ENCODE measurements at regions not wholly inside any gene's neighbourhood (a gene's known extent, or its start where the extent isn't known, plus 50 kb on each side); places are given as distances from the start of the nearest gene placed in this dataset.

DNA sequence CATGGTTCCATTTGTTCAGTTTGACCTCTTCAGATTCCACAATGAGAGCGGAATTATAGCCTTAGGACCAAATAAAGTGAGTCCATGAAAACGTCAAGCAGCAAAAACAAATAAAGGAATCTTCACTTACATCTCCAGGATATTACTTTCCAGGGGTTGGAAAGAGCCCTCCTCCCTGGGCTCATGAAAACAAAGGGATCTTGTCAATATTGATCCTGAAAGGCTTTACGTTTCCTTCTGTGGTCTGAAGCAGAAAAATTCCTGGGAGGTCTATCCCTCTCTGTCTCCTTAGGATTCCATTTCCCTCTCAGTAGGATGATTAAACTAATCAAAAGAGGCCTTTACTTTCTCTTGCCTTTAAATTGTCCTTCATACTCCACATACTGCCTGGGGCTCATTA, 293.5 kb downstream of the GPAM start:
- no peaks in the 10 kb centered on the region for H3K9me3 ChIP-seq (ENCODE audit: control insufficient read depth in 1 of 2, low read length in 2 of 2)
- H3K27me3 ChIP-seq (ENCODE audit: control insufficient read depth in 1 of 2, insufficient read depth in 2 of 2, low read length in 2 of 2), result no peaks in the 10 kb centered on the region
- H3K36me3 ChIP-seq (ENCODE audit: control insufficient read depth in 1 of 2, insufficient read depth in 2 of 2, low read length in 2 of 2), result no peaks in the 10 kb centered on the region
- no peak overlapping the region for H3K4me3 ChIP-seq (ENCODE audit: low read depth in 1 of 2, low read length in 2 of 2)
- no peak overlapping the region for H3K27ac ChIP-seq (ENCODE audit: low read depth, low read length)
- no peak overlapping the region for H3K9ac ChIP-seq (ENCODE audit: low read depth in 1 of 2, low read length in 2 of 2)
- H3K4me1 ChIP-seq (ENCODE audit: control insufficient read depth in 1 of 2, insufficient read depth in 2 of 2, low read length in 2 of 2), result no peaks in the 10 kb centered on the region

GRCh38 chr10:111916011-111916410, 267.6 kb downstream of the GPAM start:
- Histone ChIP-seq H3K27me3 (ENCODE audit: control insufficient read depth in 1 of 2, insufficient read depth in 2 of 2, low read length in 2 of 2) (no peaks in the 10 kb centered on the region), H3K36me3 (ENCODE audit: control insufficient read depth in 1 of 2, insufficient read depth in 2 of 2, low read length in 2 of 2) (no peaks in the 10 kb centered on the region), H3K9me3 (ENCODE audit: control insufficient read depth in 1 of 2, low read length in 2 of 2) (no peaks in the 10 kb centered on the region), H3K4me3 (ENCODE audit: low read depth in 1 of 2, low read length in 2 of 2) (no peak overlapping the region), H3K9ac (ENCODE audit: low read depth in 1 of 2, low read length in 2 of 2) (no peak overlapping the region), H3K27ac (ENCODE audit: low read depth, low read length) (no peak overlapping the region), H3K4me1 (ENCODE audit: control insufficient read depth in 1 of 2, insufficient read depth in 2 of 2, low read length in 2 of 2) (no peaks in the 10 kb centered on the region)

DNA sequence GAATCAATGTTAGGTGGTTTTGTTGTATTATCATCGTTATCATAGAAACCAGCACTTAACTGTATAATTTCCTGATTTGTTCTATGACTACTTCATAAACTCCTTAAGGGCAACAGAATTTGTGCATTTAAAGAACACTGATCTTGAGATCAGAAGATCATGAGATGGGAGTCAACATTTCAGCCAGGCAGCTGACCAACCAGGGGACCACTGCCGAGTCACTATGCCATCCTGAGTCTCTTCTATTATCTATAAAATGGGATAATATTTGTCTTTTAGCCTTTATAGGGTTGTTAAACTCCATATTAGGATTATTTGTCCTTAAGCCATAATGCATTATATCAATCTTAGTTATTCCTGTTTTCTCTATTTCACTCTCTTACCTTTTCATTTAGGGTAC, 261.7 kb downstream of the GPAM start:
- no peaks in the 10 kb centered on the region for H3K36me3 ChIP-seq (ENCODE audit: control insufficient read depth in 1 of 2, insufficient read depth in 2 of 2, low read length in 2 of 2)

DNA sequence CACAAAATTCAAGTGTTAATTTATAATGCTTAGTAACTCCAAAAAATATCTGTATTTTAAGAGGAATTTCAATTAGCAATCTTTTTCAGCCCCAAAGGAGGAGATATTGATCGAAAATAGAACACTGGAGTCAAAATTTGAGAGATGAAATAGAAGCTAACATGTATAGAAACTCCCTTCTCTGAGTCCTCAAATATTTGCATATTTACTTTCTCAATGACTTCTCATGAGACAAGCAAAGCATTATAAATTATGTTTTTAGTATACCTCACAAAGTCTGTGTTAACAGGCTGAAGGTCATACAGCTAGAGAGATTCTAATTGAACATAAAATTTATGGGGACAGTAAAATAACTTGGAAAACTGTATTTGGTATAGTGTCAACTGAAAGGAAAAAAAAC, 260.5 kb downstream of the GPAM start:
- H3K4me1 ChIP-seq (ENCODE audit: control insufficient read depth in 1 of 2, insufficient read depth in 2 of 2, low read length in 2 of 2), result no peaks in the 10 kb centered on the region

More for the DNA sequence above, 261.7 kb downstream of the GPAM start:
- Histone ChIP-seq H3K27me3 (ENCODE audit: control insufficient read depth in 1 of 2, insufficient read depth in 2 of 2, low read length in 2 of 2) (no peaks in the 10 kb centered on the region), H3K4me3 (ENCODE audit: low read depth in 1 of 2, low read length in 2 of 2) (no peak overlapping the region), H3K9me3 (ENCODE audit: control insufficient read depth in 1 of 2, low read length in 2 of 2) (no peaks in the 10 kb centered on the region), H3K27ac (ENCODE audit: low read depth, low read length) (no peak overlapping the region), H3K9ac (ENCODE audit: low read depth in 1 of 2, low read length in 2 of 2) (no peak overlapping the region), H3K4me1 (ENCODE audit: control insufficient read depth in 1 of 2, insufficient read depth in 2 of 2, low read length in 2 of 2) (no peaks in the 10 kb centered on the region)

DNA sequence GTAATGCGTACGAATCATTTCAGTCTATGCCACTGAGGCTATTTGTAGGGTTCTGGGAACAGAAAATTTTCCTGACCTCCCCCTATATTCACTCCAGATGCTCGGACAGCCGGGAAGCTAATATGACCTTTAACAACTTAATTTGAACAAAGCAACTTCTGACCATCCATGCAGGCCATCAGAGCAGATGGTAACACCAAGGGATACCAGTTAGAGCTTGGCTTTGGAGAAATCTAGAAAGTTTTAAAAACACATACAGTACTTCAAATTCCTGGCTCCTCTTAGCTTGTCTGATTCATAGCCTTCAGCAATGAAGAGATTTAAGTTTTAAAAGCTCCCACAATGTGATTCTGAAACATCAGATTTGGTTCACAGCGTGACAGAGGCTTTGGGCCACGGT, 257.3 kb downstream of the GPAM start:
- H3K4me1 ChIP-seq (ENCODE audit: control insufficient read depth in 1 of 2, insufficient read depth in 2 of 2, low read length in 2 of 2), result no peaks in the 10 kb centered on the region
- no peak overlapping the region for H3K27ac ChIP-seq (ENCODE audit: low read depth, low read length)
- no peaks in the 10 kb centered on the region for H3K27me3 ChIP-seq (ENCODE audit: control insufficient read depth in 1 of 2, insufficient read depth in 2 of 2, low read length in 2 of 2)
- H3K4me3 ChIP-seq (ENCODE audit: low read depth in 1 of 2, low read length in 2 of 2), result no peak overlapping the region
- H3K9me3 ChIP-seq (ENCODE audit: control insufficient read depth in 1 of 2, low read length in 2 of 2), result no peaks in the 10 kb centered on the region
- H3K9ac ChIP-seq (ENCODE audit: low read depth in 1 of 2, low read length in 2 of 2), result no peak overlapping the region
- H3K36me3 ChIP-seq (ENCODE audit: control insufficient read depth in 1 of 2, insufficient read depth in 2 of 2, low read length in 2 of 2), result no peaks in the 10 kb centered on the region

More for the DNA sequence above, 260.5 kb downstream of the GPAM start:
- Histone ChIP-seq H3K9me3 (ENCODE audit: control insufficient read depth in 1 of 2, low read length in 2 of 2) (no peaks in the 10 kb centered on the region), H3K27ac (ENCODE audit: low read depth, low read length) (no peak overlapping the region), H3K27me3 (ENCODE audit: control insufficient read depth in 1 of 2, insufficient read depth in 2 of 2, low read length in 2 of 2) (no peaks in the 10 kb centered on the region), H3K4me3 (ENCODE audit: low read depth in 1 of 2, low read length in 2 of 2) (no peak overlapping the region), H3K36me3 (ENCODE audit: control insufficient read depth in 1 of 2, insufficient read depth in 2 of 2, low read length in 2 of 2) (no peaks in the 10 kb centered on the region), H3K9ac (ENCODE audit: low read depth in 1 of 2, low read length in 2 of 2) (no peak overlapping the region)

GRCh38 chr10:111933937-111934336, 249.6 kb downstream of the GPAM start:
- Histone ChIP-seq H3K4me1 (ENCODE audit: control insufficient read depth in 1 of 2, insufficient read depth in 2 of 2, low read length in 2 of 2) (no peaks in the 10 kb centered on the region), H3K9me3 (ENCODE audit: control insufficient read depth in 1 of 2, low read length in 2 of 2) (no peaks in the 10 kb centered on the region), H3K36me3 (ENCODE audit: control insufficient read depth in 1 of 2, insufficient read depth in 2 of 2, low read length in 2 of 2) (no peaks in the 10 kb centered on the region), H3K27ac (ENCODE audit: low read depth, low read length) (no peak overlapping the region), H3K4me3 (ENCODE audit: low read depth in 1 of 2, low read length in 2 of 2) (no peak overlapping the region), H3K9ac (ENCODE audit: low read depth in 1 of 2, low read length in 2 of 2) (no peak overlapping the region), H3K27me3 (ENCODE audit: control insufficient read depth in 1 of 2, insufficient read depth in 2 of 2, low read length in 2 of 2) (no peaks in the 10 kb centered on the region)

- Histone ChIP-seq H3K4me1 (ENCODE audit: control insufficient read depth in 1 of 2, insufficient read depth in 2 of 2, low read length in 2 of 2) (no peaks in the 10 kb centered on the region), H3K9me3 (ENCODE audit: control insufficient read depth in 1 of 2, low read length in 2 of 2) (no peaks in the 10 kb centered on the region), H3K27me3 (ENCODE audit: control insufficient read depth in 1 of 2, insufficient read depth in 2 of 2, low read length in 2 of 2) (no peaks in the 10 kb centered on the region), H3K4me3 (ENCODE audit: low read depth in 1 of 2, low read length in 2 of 2) (no peak overlapping the region), H3K27ac (ENCODE audit: low read depth, low read length) (no peak overlapping the region), H3K36me3 (ENCODE audit: control insufficient read depth in 1 of 2, insufficient read depth in 2 of 2, low read length in 2 of 2) (no peaks in the 10 kb centered on the region), H3K9ac (ENCODE audit: low read depth in 1 of 2, low read length in 2 of 2) (no peak overlapping the region)
Measured at GRCh38 chr10:111934931-111935330, 248.6 kb downstream of the GPAM start.

- Histone ChIP-seq H3K27me3 (ENCODE audit: control insufficient read depth in 1 of 2, insufficient read depth in 2 of 2, low read length in 2 of 2) (no peaks in the 10 kb centered on the region), H3K9ac (ENCODE audit: low read depth in 1 of 2, low read length in 2 of 2) (no peak overlapping the region), H3K4me1 (ENCODE audit: control insufficient read depth in 1 of 2, insufficient read depth in 2 of 2, low read length in 2 of 2) (no peaks in the 10 kb centered on the region), H3K36me3 (ENCODE audit: control insufficient read depth in 1 of 2, insufficient read depth in 2 of 2, low read length in 2 of 2) (no peaks in the 10 kb centered on the region), H3K9me3 (ENCODE audit: control insufficient read depth in 1 of 2, low read length in 2 of 2) (no peaks in the 10 kb centered on the region), H3K27ac (ENCODE audit: low read depth, low read length) (no peak overlapping the region), H3K4me3 (ENCODE audit: low read depth in 1 of 2, low read length in 2 of 2) (no peak overlapping the region)
Measured at GRCh38 chr10:111936143-111936542, 247.4 kb downstream of the GPAM start.

DNA sequence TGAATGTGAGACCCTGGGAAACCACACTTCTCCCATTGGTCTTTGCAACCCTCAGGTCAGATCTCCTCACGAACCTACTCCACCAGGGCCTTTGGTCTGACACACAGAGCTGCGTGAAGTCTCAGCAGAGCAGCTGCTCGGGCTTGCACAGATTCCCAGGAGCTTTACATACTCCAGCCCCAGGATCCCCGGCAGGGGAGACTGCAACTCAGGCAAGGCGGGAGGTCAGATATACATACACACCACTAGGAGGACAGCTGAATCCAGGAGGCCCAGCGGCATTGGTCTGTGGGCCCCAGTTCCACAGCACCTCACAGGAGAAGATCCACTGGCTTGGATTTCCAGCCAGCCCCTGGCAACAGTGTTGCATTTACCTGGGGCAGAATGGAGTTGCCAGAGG, 239.2 kb downstream of the GPAM start:
- Histone ChIP-seq H3K36me3 (ENCODE audit: control insufficient read depth in 1 of 2, insufficient read depth in 2 of 2, low read length in 2 of 2) (no peaks in the 10 kb centered on the region), H3K27ac (ENCODE audit: low read depth, low read length) (no peak overlapping the region), H3K9me3 (ENCODE audit: control insufficient read depth in 1 of 2, low read length in 2 of 2) (no peaks in the 10 kb centered on the region), H3K4me1 (ENCODE audit: control insufficient read depth in 1 of 2, insufficient read depth in 2 of 2, low read length in 2 of 2) (no peaks in the 10 kb centered on the region), H3K9ac (ENCODE audit: low read depth in 1 of 2, low read length in 2 of 2) (no peak overlapping the region), H3K27me3 (ENCODE audit: control insufficient read depth in 1 of 2, insufficient read depth in 2 of 2, low read length in 2 of 2) (no peaks in the 10 kb centered on the region), H3K4me3 (ENCODE audit: low read depth in 1 of 2, low read length in 2 of 2) (no peak overlapping the region)

DNA sequence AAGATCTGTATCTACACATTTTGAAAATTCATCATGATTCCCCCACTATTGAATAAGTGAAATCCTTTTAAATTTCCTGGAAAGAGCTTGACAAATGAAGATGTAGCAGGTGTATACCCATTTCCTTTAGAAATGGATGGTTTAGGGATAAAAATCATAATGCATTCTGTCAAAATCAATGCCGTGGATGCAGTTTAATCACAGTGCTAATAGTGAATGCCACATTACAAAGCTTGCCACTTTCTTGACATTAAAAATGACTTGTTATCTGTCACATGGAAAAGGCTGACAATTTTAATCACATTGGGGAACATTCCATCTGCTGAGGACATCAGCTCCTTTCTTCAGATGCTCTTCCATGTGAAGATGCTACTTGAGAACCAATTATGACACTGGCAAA, 229.6 kb downstream of the GPAM start:
- Histone ChIP-seq H3K4me3 (ENCODE audit: low read depth in 1 of 2, low read length in 2 of 2) (no peak overlapping the region), H3K36me3 (ENCODE audit: control insufficient read depth in 1 of 2, insufficient read depth in 2 of 2, low read length in 2 of 2) (no peaks in the 10 kb centered on the region), H3K9me3 (ENCODE audit: control insufficient read depth in 1 of 2, low read length in 2 of 2) (peaks cover 0 to 3% of the 10 kb centered on the region in 2 donors), H3K4me1 (ENCODE audit: control insufficient read depth in 1 of 2, insufficient read depth in 2 of 2, low read length in 2 of 2) (no peaks in the 10 kb centered on the region), H3K27me3 (ENCODE audit: control insufficient read depth in 1 of 2, insufficient read depth in 2 of 2, low read length in 2 of 2) (no peaks in the 10 kb centered on the region), H3K27ac (ENCODE audit: low read depth, low read length) (no peak overlapping the region), H3K9ac (ENCODE audit: low read depth in 1 of 2, low read length in 2 of 2) (no peak overlapping the region)

DNA sequence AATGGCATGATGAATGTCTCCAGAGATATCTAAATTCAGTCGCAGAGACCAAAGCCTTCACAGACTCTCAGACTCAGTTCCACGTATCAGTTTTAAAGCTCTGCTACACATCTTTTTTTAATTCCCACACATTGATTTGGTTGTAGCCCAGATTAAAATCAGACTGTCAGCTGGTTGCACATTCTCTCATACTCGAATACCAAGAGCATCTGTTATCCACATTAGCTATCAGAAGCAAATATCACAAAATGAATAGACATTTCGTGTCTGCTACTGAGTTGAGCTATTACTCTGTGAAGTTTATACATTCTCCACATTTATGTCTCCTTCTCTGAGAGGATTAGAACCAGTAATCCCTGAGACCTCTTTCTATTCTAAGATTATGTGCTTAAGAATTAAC, 229.2 kb downstream of the GPAM start:
- Histone ChIP-seq H3K36me3 (ENCODE audit: control insufficient read depth in 1 of 2, insufficient read depth in 2 of 2, low read length in 2 of 2) (no peaks in the 10 kb centered on the region), H3K27ac (ENCODE audit: low read depth, low read length) (no peak overlapping the region), H3K27me3 (ENCODE audit: control insufficient read depth in 1 of 2, insufficient read depth in 2 of 2, low read length in 2 of 2) (no peaks in the 10 kb centered on the region), H3K9me3 (ENCODE audit: control insufficient read depth in 1 of 2, low read length in 2 of 2) (peaks cover 0 to 3% of the 10 kb centered on the region in 2 donors), H3K4me1 (ENCODE audit: control insufficient read depth in 1 of 2, insufficient read depth in 2 of 2, low read length in 2 of 2) (no peaks in the 10 kb centered on the region), H3K9ac (ENCODE audit: low read depth in 1 of 2, low read length in 2 of 2) (no peak overlapping the region), H3K4me3 (ENCODE audit: low read depth in 1 of 2, low read length in 2 of 2) (no peak overlapping the region)

Measured in duodenal mucosa (tissue), 2 donors.